HCT116 (cell line): ENCODE measurements at regions not wholly inside any gene's neighbourhood (a gene's known extent, or its start where the extent isn't known, plus 50 kb on each side); places are given as distances from the start of the nearest gene placed in this dataset.

Source experiments
- ATAC-seq: fragments of 200-7000 bp; cut with Tn5 transposase; 2 replicates; pipeline ENCODE4 v1.9.1; 2020; ENCODE audit warnings: mild to moderate bottlenecking, moderate library complexity
- BruUV-seq: library from RNA; stranded (reverse); fragments of 400-500 nt; replicated peaks from 2 replicates; lab custom pipeline; 2021; lab: Mats Ljungman, UMichigan
- CTCF ChIA-PET: fragments of 300-600 bp; sonication (Branson Sonifier 250); formaldehyde crosslinking; loops from one replicate; lab custom pipeline; 2021; ENCODE audit warnings: antibody characterized with exemption; lab: Charles Lee
- POLR2A ChIA-PET: fragments of 300-600, 350-600 bp; sonication (Branson Sonifier 250); formaldehyde crosslinking; loops from one replicate; lab custom pipeline; 2021; ENCODE audit warnings: antibody characterized with exemption; lab: Charles Lee
- RAD21 ChIA-PET, 2 experiments: fragments of 300-600 bp; sonication (Branson Sonifier 250); formaldehyde crosslinking; loops; one replicate each; lab custom pipeline; 2023; ENCODE audit warnings: low total read pairs in 2 of 2; ENCODE audit not compliant: uncharacterized antibody in 2 of 2, unreplicated experiment in 2 of 2, low non-redundant PET in 1 of 2; lab: Charles Lee
- DNase-seq: peaks from one replicate; pipeline ENCODE4 v3.0.0-alpha.2; 2010; ENCODE audit warnings: low read depth, low spot score
- H2AFZ ChIP-seq: fragments of 200-600 bp; shearing (Covaris generic), sonication (generic); 2 replicates; pipeline ENCODE4 v1.6.1; 2017; ENCODE audit warnings: low read depth, mixed run types, mixed read lengths, antibody characterized with exemption, low read length; ENCODE audit not compliant: poor library complexity, severe bottlenecking
- H3K27ac ChIP-seq: 2 replicates; pipeline ENCODE4 v1.5.1; 2012; ENCODE audit warnings: low read depth, low read length
- H3K27me3 ChIP-seq: fragments of 200-600 bp; sonication (generic); 2 replicates; pipeline ENCODE4 v1.6.1; 2016; ENCODE audit warnings: mixed run types, low read length, mixed read lengths; ENCODE audit not compliant: insufficient read depth
- H3K36me3 ChIP-seq, 2 experiments: fragments of 200-500 bp in 1 of 2; fragments of 200-600 bp in 1 of 2; sonication (Bioruptor generic) in 1 of 2; sonication (generic) in 1 of 2; 2 replicates each; pipeline versions ENCODE4 v1.5.1 to v1.6.1; 2014 to 2016; ENCODE audit warnings: low read length in 2 of 2, inconsistent platforms in 1 of 2, mixed read lengths in 1 of 2, mixed run types in 1 of 2; ENCODE audit not compliant: insufficient read depth in 2 of 2, control insufficient read depth in 1 of 2
- H3K4me1 ChIP-seq, 2 experiments: fragments of 200-600 bp in 1 of 2; sonication (generic) in 1 of 2; 2 replicates each; pipeline versions ENCODE4 v1.5.1 to v1.6.1; 2012 to 2017; ENCODE audit warnings: low read length in 2 of 2, inconsistent platforms in 1 of 2, mild to moderate bottlenecking in 1 of 2, mixed read lengths in 1 of 2, mixed run types in 1 of 2, moderate library complexity in 1 of 2; ENCODE audit not compliant: insufficient read depth in 2 of 2, control insufficient read depth in 1 of 2
- H3K4me2 ChIP-seq: fragments of 200-600 bp; sonication (generic); 2 replicates; pipeline ENCODE4 v1.6.1; 2017; ENCODE audit warnings: mixed run types, low read length, mixed read lengths
- H3K4me3 ChIP-seq, 2 experiments: fragments of 200-600 bp in 1 of 2; sonication (generic) in 1 of 2; replicated peaks in 1 of 2; 2 replicates each; pipeline ENCODE4 v1.5.1; 2011 to 2016; ENCODE audit warnings: low read length in 2 of 2, control low read depth in 1 of 2, low read depth in 1 of 2, mild to moderate bottlenecking in 1 of 2, mixed read lengths in 1 of 2, mixed run types in 1 of 2
- H3K79me2 ChIP-seq: fragments of 200-600 bp; sonication (generic); 2 replicates; pipeline ENCODE4 v1.6.1; 2017; ENCODE audit warnings: mild to moderate bottlenecking, mixed run types, low read length, moderate library complexity, mixed read lengths; ENCODE audit not compliant: insufficient read depth
- H3K9ac ChIP-seq: fragments of 200-600 bp; sonication (generic); 2 replicates; pipeline ENCODE4 v1.6.1; 2016; ENCODE audit warnings: low read length, mixed read lengths
- H3K9me2 ChIP-seq: fragments of 200-600 bp; sonication (generic), shearing (Covaris generic); 2 replicates; pipeline ENCODE4 v1.6.1; 2017; ENCODE audit warnings: mixed run types, mild to moderate bottlenecking, moderate library complexity; ENCODE audit not compliant: insufficient read depth
- H3K9me3 ChIP-seq, 2 experiments: fragments of 200-500 bp in 1 of 2; fragments of 200-600 bp in 1 of 2; sonication (Bioruptor generic) in 1 of 2; sonication (generic) in 1 of 2; 2 replicates each; pipeline ENCODE4 v1.6.1; 2014 to 2017; ENCODE audit warnings: low read length in 2 of 2, mixed read lengths in 2 of 2, inconsistent platforms in 1 of 2, low read depth in 1 of 2, mild to moderate bottlenecking in 1 of 2, mixed run types in 1 of 2, moderate library complexity in 1 of 2; ENCODE audit not compliant: control insufficient read depth in 1 of 2, insufficient read depth in 1 of 2
- H4K20me1 ChIP-seq: fragments of 200-600 bp; sonication (generic), shearing (Covaris generic); 2 replicates; pipeline ENCODE4 v1.6.1; 2017; ENCODE audit warnings: mixed run types, mild to moderate bottlenecking, moderate library complexity; ENCODE audit not compliant: insufficient read depth
- ATF3 ChIP-seq: IDR thresholded peaks from 2 replicates; pipeline ENCODE4 v1.6.1; 2012
- CEBPB ChIP-seq: IDR thresholded peaks from 2 replicates; pipeline ENCODE4 v1.6.1; 2012; ENCODE audit warnings: low read depth
- CTCF ChIP-seq, 3 experiments: fragments of 200-600 bp in 1 of 3; sonication (generic) in 1 of 3; IDR thresholded peaks in 2 of 3; conservative IDR thresholded peaks in 1 of 3; 2 replicates each; pipeline ENCODE4 v1.5.1; 2012 to 2017; ENCODE audit warnings: low read depth in 2 of 3, low read length in 2 of 3, antibody characterized with exemption in 1 of 3, borderline replicate concordance in 1 of 3, control low read depth in 1 of 3, mild to moderate bottlenecking in 1 of 3, mixed read lengths in 1 of 3, mixed run types in 1 of 3, moderate library complexity in 1 of 3; ENCODE audit not compliant: insufficient read depth in 1 of 3
- EGR1 ChIP-seq: IDR thresholded peaks from 2 replicates; pipeline ENCODE4 v1.6.1; 2012; ENCODE audit warnings: low read depth
- ELF1 ChIP-seq: IDR thresholded peaks from 2 replicates; pipeline ENCODE4 v1.6.1; 2012; ENCODE audit warnings: low read depth, borderline replicate concordance
- FOSL1 ChIP-seq: IDR thresholded peaks from 2 replicates; pipeline ENCODE4 v1.6.1; 2012; ENCODE audit warnings: low read depth
- JUND ChIP-seq: IDR thresholded peaks from 2 replicates; pipeline ENCODE4 v1.6.1; 2012
- POLR2A ChIP-seq: IDR thresholded peaks from 2 replicates; pipeline ENCODE4 v1.7.0; 2011; ENCODE audit warnings: borderline replicate concordance; ENCODE audit not compliant: insufficient read depth, insufficient read length; ENCODE audit errors: extremely low read depth
- POLR2AphosphoS5 ChIP-seq: IDR thresholded peaks from 2 replicates; pipeline ENCODE4 v1.6.1; 2011; ENCODE audit warnings: mild to moderate bottlenecking, low read depth, low read length, moderate library complexity
- RAD21 ChIP-seq: IDR thresholded peaks from 2 replicates; pipeline ENCODE4 v1.6.1; 2012; ENCODE audit warnings: low read depth, mild to moderate bottlenecking
- REST ChIP-seq: IDR thresholded peaks from 2 replicates; pipeline ENCODE4 v1.6.1; 2012; ENCODE audit warnings: low read depth
- SIN3A ChIP-seq: IDR thresholded peaks from 2 replicates; pipeline ENCODE4 v1.6.1; 2012; ENCODE audit warnings: low read depth
- SP1 ChIP-seq: IDR thresholded peaks from 2 replicates; pipeline ENCODE4 v1.6.1; 2012; ENCODE audit warnings: low read depth
- SRF ChIP-seq: IDR thresholded peaks from 2 replicates; pipeline ENCODE4 v1.6.1; 2012; ENCODE audit warnings: low read depth
- TCF7L2 ChIP-seq: IDR thresholded peaks from 2 replicates; pipeline ENCODE4 v1.7.0; 2011; ENCODE audit warnings: borderline replicate concordance, inconsistent platforms; ENCODE audit not compliant: insufficient read depth, insufficient read length; ENCODE audit errors: extremely low read depth
- ZBTB33 ChIP-seq: IDR thresholded peaks from 2 replicates; pipeline ENCODE4 v1.6.1; 2011; ENCODE audit warnings: mild to moderate bottlenecking, low read length, moderate library complexity; ENCODE audit not compliant: insufficient replicate concordance; ENCODE audit errors: extremely low read depth
- ZFX ChIP-seq: fragments of 450-650 bp; IDR thresholded peaks from 2 replicates; pipeline ENCODE4 v1.6.1; 2017
- intact Hi-C: fragments of 100-400 bp; cut with micrococcal nuclease; formaldehyde crosslinking; loops from 2 replicates; pipeline ENCODE4 v1.10.0; 2022

DNA sequence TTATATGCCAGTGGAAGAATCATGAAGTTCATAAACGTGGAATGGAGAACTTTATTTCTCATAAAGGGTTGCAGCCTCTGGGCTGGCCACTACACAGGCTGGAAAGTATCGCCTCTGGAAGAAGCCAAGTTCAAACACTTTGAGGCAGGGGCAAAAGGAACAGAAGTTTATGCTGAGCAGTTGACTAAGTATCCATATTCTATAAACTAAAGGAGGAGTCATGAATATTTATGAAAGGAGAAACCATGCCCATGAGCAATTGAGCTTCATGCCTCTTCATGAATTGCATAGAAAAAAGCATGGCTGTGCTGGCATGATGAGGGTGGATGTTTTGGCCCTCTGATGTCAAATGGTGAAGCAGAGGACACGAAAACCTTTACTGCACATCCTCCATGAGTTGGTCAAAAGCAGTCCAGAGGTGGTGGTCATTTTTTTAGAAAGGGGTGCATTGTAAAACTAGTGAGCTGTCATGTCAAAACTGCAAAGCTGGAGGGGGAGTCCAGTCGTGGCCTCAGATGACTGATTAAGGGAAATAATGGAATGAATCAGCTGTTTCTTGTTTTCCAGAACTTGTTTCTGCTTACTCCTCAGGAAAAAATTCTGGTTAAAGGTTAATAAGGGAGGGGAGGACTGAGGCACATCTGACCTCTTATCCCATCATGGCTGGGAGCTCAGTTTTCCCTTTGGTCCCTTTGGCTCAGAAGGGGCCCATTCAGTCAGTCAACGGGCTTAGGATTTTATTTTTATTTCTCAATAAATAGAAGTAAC is 276.7 kb downstream of the CHL1 start (continued):
- TF ChIP-seq ZBTB33 (no peak), CTCF (IDR thresholded peaks at IDR 0.05 in 2 of 3, conservative IDR thresholded peaks at IDR 0.05 in 1 of 3; ENCODE audit: borderline replicate concordance in 1 of 3, insufficient read depth in 1 of 3, low read depth in 2 of 3, low read length in 2 of 3) (no peak), FOSL1 (no peak), SRF (no peak), CEBPB (no peak), SIN3A (no peak)

GRCh38 chr3:474828-475227 is 278.3 kb downstream of the CHL1 start:
- no peaks in the 10 kb centered on the region for H3K4me1 ChIP-seq
- DNase-seq (no peak), ATAC-seq (no peak)
- H3K9ac ChIP-seq = no peak overlapping the region
- intact Hi-C loops = no loop called here
- H3K4me2 ChIP-seq = no peak overlapping the region
- CTCF ChIA-PET = no interaction called here
- no peaks in the 10 kb centered on the region for H3K79me2 ChIP-seq
- no peaks in the 10 kb centered on the region for H4K20me1 ChIP-seq
- H3K9me3 ChIP-seq = peaks cover 11 to 15% of the 10 kb centered on the region in 2 experiments; a peak in 2 of 4 replicates
- no peaks in the 10 kb centered on the region for H3K36me3 ChIP-seq
- RAD21 ChIA-PET = no interaction called here
- H2AFZ ChIP-seq = no peak overlapping the region
- H3K9me2 ChIP-seq = no peaks in the 10 kb centered on the region
- H3K27me3 ChIP-seq = no peaks in the 10 kb centered on the region
- BruUV-seq = no TSS peak
- no peak overlapping the region for H3K27ac ChIP-seq
- POLR2A ChIA-PET = no interaction called here
- H3K4me3 ChIP-seq = no peak overlapping the region
- TF ChIP-seq ZFX = no peak
- TF ChIP-seq TCF7L2 = no peak
- TF ChIP-seq SIN3A = no peak
- no peak for TF ChIP-seq ATF3
- TF ChIP-seq EGR1 = no peak
- TF ChIP-seq SP1 = no peak
- TF ChIP-seq CEBPB = no peak
- no peak for TF ChIP-seq FOSL1
- TF ChIP-seq RAD21 = no peak
- no peak for TF ChIP-seq ELF1
- no peak for TF ChIP-seq REST
- no peak for TF ChIP-seq JUND
- no peak for TF ChIP-seq POLR2AphosphoS5
- TF ChIP-seq POLR2A = no peak
